ENCODE measurements at regions not wholly inside any gene's neighbourhood (a gene's known extent, or its start where the extent isn't known, plus 50 kb on each side); places are given as distances from the start of the nearest gene placed in this dataset.
A peak's percentile ranks its signal among the peaks of the same experiment; 100 is the strongest.

DNA sequence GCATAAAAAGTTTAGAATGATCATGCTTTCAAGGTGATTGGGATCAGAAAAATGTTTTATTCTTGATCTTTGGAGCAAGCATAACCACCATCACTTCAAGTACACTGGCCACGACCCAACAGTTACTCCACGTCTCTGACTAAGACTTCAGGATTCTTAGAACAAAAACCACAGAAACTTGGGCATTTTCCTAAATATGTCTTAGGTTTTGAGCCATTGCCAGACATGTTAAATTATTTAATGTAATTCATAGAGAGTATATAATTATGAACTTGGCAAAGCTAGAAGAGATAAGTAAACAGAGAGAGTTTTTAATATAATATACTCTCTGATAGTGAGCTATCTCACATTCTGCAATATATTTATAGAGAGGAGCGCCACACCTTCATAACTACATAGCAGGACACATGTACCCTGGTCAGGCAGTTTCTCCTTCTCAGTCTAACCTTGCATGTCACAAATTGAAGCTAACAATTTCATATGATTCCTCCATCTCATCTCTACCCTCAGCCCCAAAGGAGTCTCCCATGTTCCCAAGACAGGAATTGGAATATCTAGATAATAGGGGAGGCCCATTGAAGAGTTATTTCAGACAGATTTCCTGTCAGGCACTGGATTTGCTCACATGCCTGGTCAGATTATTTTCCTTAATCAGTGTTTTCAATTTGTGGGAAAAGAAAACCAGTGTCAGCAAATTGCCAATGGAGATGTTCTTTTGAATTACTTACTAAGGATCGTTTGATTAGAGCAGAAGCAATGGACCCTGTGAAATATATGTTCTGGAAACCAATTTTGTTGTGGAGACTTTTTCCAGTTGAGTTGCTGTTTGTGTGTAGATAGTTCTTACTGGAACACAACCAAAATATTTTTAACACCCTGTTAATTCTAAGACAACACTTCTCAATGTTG lies 61.7 kb upstream of the GUCY1A1 start:
- intact Hi-C loops (cut with DNase I): no loop called here
- H3K36me3 ChIP-seq (replicated peaks in 1 of 2; ENCODE audit: insufficient read depth in 1 of 2, low read depth in 2 of 2): no peaks in the 10 kb centered on the region
- no peak for ATAC-seq
- H3K27ac ChIP-seq: no peak overlapping the region
- H3K4me3 ChIP-seq: no peak overlapping the region
- no peaks in the 10 kb centered on the region for H3K4me1 ChIP-seq
- TF ChIP-seq POLR2A (IDR thresholded peaks at IDR 0.05): no peak
- TF ChIP-seq, protein P1, sequence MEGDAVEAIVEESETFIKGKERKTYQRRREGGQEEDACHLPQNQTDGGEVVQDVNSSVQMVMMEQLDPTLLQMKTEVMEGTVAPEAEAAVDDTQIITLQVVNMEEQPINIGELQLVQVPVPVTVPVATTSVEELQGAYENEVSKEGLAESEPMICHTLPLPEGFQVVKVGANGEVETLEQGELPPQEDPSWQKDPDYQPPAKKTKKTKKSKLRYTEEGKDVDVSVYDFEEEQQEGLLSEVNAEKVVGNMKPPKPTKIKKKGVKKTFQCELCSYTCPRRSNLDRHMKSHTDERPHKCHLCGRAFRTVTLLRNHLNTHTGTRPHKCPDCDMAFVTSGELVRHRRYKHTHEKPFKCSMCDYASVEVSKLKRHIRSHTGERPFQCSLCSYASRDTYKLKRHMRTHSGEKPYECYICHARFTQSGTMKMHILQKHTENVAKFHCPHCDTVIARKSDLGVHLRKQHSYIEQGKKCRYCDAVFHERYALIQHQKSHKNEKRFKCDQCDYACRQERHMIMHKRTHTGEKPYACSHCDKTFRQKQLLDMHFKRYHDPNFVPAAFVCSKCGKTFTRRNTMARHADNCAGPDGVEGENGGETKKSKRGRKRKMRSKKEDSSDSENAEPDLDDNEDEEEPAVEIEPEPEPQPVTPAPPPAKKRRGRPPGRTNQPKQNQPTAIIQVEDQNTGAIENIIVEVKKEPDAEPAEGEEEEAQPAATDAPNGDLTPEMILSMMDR (IDR thresholded peaks at IDR 0.05): no peak
- peak in 3 of 4 donors; percentile 18 to 43 (median 19) for DNase-seq
- no peaks in the 10 kb centered on the region for H3K9me3 ChIP-seq
- no peaks in the 10 kb centered on the region for H3K27me3 ChIP-seq
- 44 to 67% methylated on average over 4 of the region's 4 CpGs for WGBS, 2 donors

DNA sequence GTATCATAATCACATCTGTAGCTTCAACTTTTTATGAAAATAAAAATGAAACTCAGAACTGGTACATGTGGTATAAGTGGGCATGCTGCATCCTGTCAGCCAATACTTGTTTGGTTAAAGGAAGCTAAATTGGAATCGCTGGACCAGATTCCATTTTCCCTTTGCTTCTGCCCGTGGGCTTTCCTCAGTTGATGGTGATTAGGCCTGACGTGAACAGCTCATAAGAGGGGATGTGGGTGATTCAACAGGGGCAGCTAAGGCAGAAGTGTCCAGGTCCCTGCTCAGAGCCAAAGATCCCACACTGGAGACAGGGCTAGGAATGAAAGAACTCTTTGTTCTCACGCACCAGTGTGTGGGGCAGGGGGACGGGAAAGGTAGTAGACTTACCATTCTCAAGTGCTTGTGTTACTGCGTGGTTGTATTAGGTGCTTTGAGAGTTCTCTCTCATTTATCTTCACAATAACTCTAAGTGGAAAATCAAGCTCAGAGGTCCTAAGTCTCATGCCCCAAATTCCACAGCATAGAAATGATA lies 63.2 kb upstream of the GUCY1A1 start:
- Histone ChIP-seq H3K36me3 (replicated peaks in 1 of 2; ENCODE audit: insufficient read depth in 1 of 2, low read depth in 2 of 2) (no peaks in the 10 kb centered on the region), H3K9me3 (no peaks in the 10 kb centered on the region), H3K4me3 (no peak overlapping the region), H3K27me3 (no peaks in the 10 kb centered on the region), H3K4me1 (no peaks in the 10 kb centered on the region), H3K27ac (no peak overlapping the region)
- no peak for TF ChIP-seq POLR2A (IDR thresholded peaks at IDR 0.05)
- TF ChIP-seq, protein P1 (IDR thresholded peaks at IDR 0.05): no peak
- WGBS, 2 donors: 51 to 74% methylated on average over 6 of the region's 6 CpGs
- no peak for ATAC-seq
- DNase-seq: no peak
- intact Hi-C loops (cut with DNase I): no loop called here

DNA sequence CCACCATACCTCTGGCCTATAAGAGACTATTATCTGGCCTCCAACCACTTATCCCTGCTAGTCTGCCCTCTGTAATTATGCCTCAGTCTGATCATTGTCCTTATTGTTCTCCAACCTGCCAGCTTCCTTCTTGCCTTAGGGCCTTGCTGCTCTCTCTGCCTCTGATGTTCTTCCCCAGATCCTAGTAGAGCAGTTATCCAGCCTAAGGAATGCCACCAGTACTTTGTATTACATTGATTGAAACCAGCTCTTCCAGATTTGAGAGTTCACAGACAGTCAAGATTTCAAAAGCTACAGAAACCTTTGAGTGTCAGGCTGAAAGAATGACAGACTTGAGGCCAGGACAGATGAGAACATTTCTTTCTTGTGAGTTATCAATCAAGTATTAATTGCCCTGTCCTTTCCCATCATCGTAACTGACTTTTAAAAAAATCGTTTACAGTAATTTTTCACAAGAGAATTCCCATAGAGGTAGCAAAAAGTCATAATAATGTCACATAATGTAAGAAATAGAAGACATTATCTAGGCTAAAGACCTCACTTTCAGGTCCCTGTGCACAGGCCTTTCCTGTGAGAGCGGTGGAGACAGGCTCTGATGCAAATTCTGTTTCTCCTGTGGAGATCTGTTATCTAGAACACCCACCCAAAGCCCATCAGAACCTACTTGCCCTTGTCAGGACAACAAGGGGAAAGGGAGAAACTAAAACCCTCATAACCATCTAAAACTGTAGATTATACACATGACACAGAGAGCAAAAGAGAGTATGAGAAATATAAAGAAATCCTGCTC lies 64.1 kb upstream of the GUCY1A1 start:
- no peak overlapping the region for H3K4me3 ChIP-seq
- no peak for TF ChIP-seq POLR2A (IDR thresholded peaks at IDR 0.05)
- TF ChIP-seq, protein P1 (IDR thresholded peaks at IDR 0.05): no peak
- H3K27ac ChIP-seq: no peak overlapping the region
- 53 to 57% methylated on average over 3 of the region's 3 CpGs for WGBS, 2 donors
- no peaks in the 10 kb centered on the region for H3K4me1 ChIP-seq
- intact Hi-C loops (cut with DNase I): no loop called here
- H3K9me3 ChIP-seq: no peaks in the 10 kb centered on the region
- H3K36me3 ChIP-seq (replicated peaks in 1 of 2; ENCODE audit: insufficient read depth in 1 of 2, low read depth in 2 of 2): no peaks in the 10 kb centered on the region
- no peaks in the 10 kb centered on the region for H3K27me3 ChIP-seq
- ATAC-seq (no peak), DNase-seq (no peak)

DNA sequence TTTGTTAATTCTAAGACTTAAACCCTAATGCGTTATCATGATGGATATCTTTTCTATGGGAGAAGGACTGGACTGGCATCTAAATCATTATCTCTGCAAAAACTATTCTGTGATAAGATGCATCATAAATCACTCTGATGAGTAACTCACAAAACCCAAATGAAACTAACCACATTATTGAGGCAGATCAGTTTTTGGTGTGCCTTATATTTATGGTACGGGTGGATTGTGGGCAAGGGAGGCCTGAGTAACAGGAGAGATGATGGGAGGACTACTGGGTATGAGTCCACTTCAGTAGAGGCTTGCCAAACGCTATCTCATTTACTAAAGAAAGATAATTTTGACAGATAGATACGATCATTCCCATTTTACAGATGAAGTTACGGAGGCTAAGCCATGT lies 66.4 kb upstream of the GUCY1A1 start:
- 75 to 78% methylated on average over 5 of the region's 5 CpGs for WGBS, 2 donors
- no peaks in the 10 kb centered on the region for H3K27me3 ChIP-seq
- H3K9me3 ChIP-seq: no peaks in the 10 kb centered on the region
- no peak overlapping the region for H3K27ac ChIP-seq
- no peaks in the 10 kb centered on the region for H3K4me1 ChIP-seq
- no peak for ATAC-seq
- no peak for DNase-seq
- H3K4me3 ChIP-seq: no peak overlapping the region
- intact Hi-C loops (cut with DNase I): no loop called here
- H3K36me3 ChIP-seq (replicated peaks in 1 of 2; ENCODE audit: insufficient read depth in 1 of 2, low read depth in 2 of 2): no peaks in the 10 kb centered on the region
- TF ChIP-seq POLR2A (IDR thresholded peaks at IDR 0.05): no peak
- TF ChIP-seq, protein P1 (IDR thresholded peaks at IDR 0.05): no peak
